ENCODE measurements at regions not wholly inside any gene's neighbourhood (a gene's known extent, or its start where the extent isn't known, plus 50 kb on each side); places are given as distances from the start of the nearest gene placed in this dataset.
"Not testable (repeated sequence)": the region's sequence is repeated elsewhere in the genome, so short reads cannot be mapped to it uniquely, and the experiment has no call there.

- TF ChIP-seq REST (IDR thresholded peaks at IDR 0.05; ENCODE audit: unreplicated experiment) = no peak
- no peak for TF ChIP-seq POLR2AphosphoS5 (IDR thresholded peaks at IDR 0.05; ENCODE audit: low read depth)
- TF ChIP-seq JUNB (IDR thresholded peaks at IDR 0.05; ENCODE audit: unreplicated experiment) = no peak
These were observed 451.2 kb downstream of the SEMA3D start (continued) for GRCh38 chr7:84735677-84736076.

- Mint-ChIP-seq H3K9me3 (peaks cover 13% of the 10 kb centered on the region; the same call in 2 of the 3 replicates), H3K27me3 (ENCODE audit: insufficient read depth, low read depth, poor library complexity) (no peaks in the 10 kb centered on the region), H3K27ac (no peak overlapping the region), H3K36me3 (ENCODE audit: low read depth) (0 out of 3 replicates have a peak, but pooled peaks cover 6% of the 10 kb centered on the region), H3K4me3 (no peak overlapping the region), H3K4me1 (no peaks in the 10 kb centered on the region)
- Histone ChIP-seq H4K20me1 (replicated peaks; ENCODE audit: insufficient read depth) (no peaks in the 10 kb centered on the region), H3K4me1 (ENCODE audit: insufficient read depth) (no peaks in the 10 kb centered on the region), H2AFZ (no peak overlapping the region), H3K79me2 (replicated peaks; ENCODE audit: insufficient read depth) (no peaks in the 10 kb centered on the region), H3K36me3 (ENCODE audit: insufficient read depth) (no peaks in the 10 kb centered on the region), H3F3A (replicated peaks; ENCODE audit: low read depth) (no peaks in the 10 kb centered on the region), H3K27ac (ENCODE audit: low read depth) (no peak overlapping the region), H3K4me3 (no peak overlapping the region), H3K27me3 (ENCODE audit: insufficient read depth) (no peaks in the 10 kb centered on the region), H3K9me2 (ENCODE audit: insufficient read depth) (0 out of 2 replicates have a peak, but pooled peaks cover 6% of the 10 kb centered on the region), H3K4me2 (no peak overlapping the region)
- no peak for TF ChIP-seq NANOG (IDR thresholded peaks at IDR 0.05; ENCODE audit: borderline replicate concordance)
- ATAC-seq = no peak
- no peak for DNase-seq (ENCODE audit: low spot score)
These were observed 451.8 kb downstream of the SEMA3D start for GRCh38 chr7:84735011-84735410.

- not testable (repeated sequence) for H3K4me1 Mint-ChIP-seq; H3K9me2 ChIP-seq (ENCODE audit: insufficient read depth); H3K4me1 ChIP-seq (ENCODE audit: insufficient read depth); H3K79me2 ChIP-seq (replicated peaks; ENCODE audit: insufficient read depth); H3K4me2 ChIP-seq; H3F3A ChIP-seq (replicated peaks; ENCODE audit: low read depth); H2AFZ ChIP-seq; ATAC-seq; H3K27ac Mint-ChIP-seq; H3K36me3 Mint-ChIP-seq (ENCODE audit: low read depth); H4K20me1 ChIP-seq (replicated peaks; ENCODE audit: insufficient read depth); H3K4me3 Mint-ChIP-seq; H3K4me3 ChIP-seq; H3K36me3 ChIP-seq (ENCODE audit: insufficient read depth); H3K27me3 Mint-ChIP-seq (ENCODE audit: insufficient read depth, low read depth, poor library complexity); H3K27me3 ChIP-seq (ENCODE audit: insufficient read depth); H3K27ac ChIP-seq (ENCODE audit: low read depth); DNase-seq (ENCODE audit: low spot score)
- H3K9me3 Mint-ChIP-seq = peaks cover 13% of the 10 kb centered on the region; the same call in 2 of the 3 replicates
These were observed 452.9 kb downstream of the SEMA3D start for GRCh38 chr7:84733976-84734375.

GRCh38 chr7:84730864-84731263 lies 456.0 kb downstream of the SEMA3D start:
- H3K9me3 Mint-ChIP-seq = peaks cover 13% of the 10 kb centered on the region; the same call in 2 of the 3 replicates
- not testable (repeated sequence) for H3K27me3 ChIP-seq (ENCODE audit: insufficient read depth); H3F3A ChIP-seq (replicated peaks; ENCODE audit: low read depth); H3K9me2 ChIP-seq (ENCODE audit: insufficient read depth); H3K4me1 ChIP-seq (ENCODE audit: insufficient read depth); H3K4me1 Mint-ChIP-seq; H3K79me2 ChIP-seq (replicated peaks; ENCODE audit: insufficient read depth); H2AFZ ChIP-seq; H3K4me2 ChIP-seq; H3K4me3 Mint-ChIP-seq; H3K36me3 ChIP-seq (ENCODE audit: insufficient read depth); DNase-seq (ENCODE audit: low spot score); ATAC-seq; H3K27me3 Mint-ChIP-seq (ENCODE audit: insufficient read depth, low read depth, poor library complexity); H4K20me1 ChIP-seq (replicated peaks; ENCODE audit: insufficient read depth); H3K4me3 ChIP-seq; H3K27ac ChIP-seq (ENCODE audit: low read depth); H3K27ac Mint-ChIP-seq; H3K36me3 Mint-ChIP-seq (ENCODE audit: low read depth)

All from GM23338 (cell line).